ENCODE measurements at regions not wholly inside any gene's neighbourhood (a gene's known extent, or its start where the extent isn't known, plus 50 kb on each side); places are given as distances from the start of the nearest gene placed in this dataset.
"Not testable (repeated sequence)": the region's sequence is repeated elsewhere in the genome, so short reads cannot be mapped to it uniquely, and the experiment has no call there.

GRCh38 chr11:11718511-11718910 lies 96.7 kb upstream of the GALNT18 start:
- H3K27me3 Mint-ChIP-seq: peaks cover 14% of the 10 kb centered on the region
- H3K4me1 Mint-ChIP-seq: no peaks in the 10 kb centered on the region
- no peak overlapping the region for H3K4me3 Mint-ChIP-seq
- no peak for ATAC-seq (ENCODE audit: low read depth)
- peaks cover 16% of the 10 kb centered on the region for H3K9me3 Mint-ChIP-seq
- no peak for DNase-seq (ENCODE audit: low spot score in 2 of 2)
- peaks cover 4% of the 10 kb centered on the region for H3K36me3 Mint-ChIP-seq
- no peak overlapping the region for H3K27ac Mint-ChIP-seq

DNA sequence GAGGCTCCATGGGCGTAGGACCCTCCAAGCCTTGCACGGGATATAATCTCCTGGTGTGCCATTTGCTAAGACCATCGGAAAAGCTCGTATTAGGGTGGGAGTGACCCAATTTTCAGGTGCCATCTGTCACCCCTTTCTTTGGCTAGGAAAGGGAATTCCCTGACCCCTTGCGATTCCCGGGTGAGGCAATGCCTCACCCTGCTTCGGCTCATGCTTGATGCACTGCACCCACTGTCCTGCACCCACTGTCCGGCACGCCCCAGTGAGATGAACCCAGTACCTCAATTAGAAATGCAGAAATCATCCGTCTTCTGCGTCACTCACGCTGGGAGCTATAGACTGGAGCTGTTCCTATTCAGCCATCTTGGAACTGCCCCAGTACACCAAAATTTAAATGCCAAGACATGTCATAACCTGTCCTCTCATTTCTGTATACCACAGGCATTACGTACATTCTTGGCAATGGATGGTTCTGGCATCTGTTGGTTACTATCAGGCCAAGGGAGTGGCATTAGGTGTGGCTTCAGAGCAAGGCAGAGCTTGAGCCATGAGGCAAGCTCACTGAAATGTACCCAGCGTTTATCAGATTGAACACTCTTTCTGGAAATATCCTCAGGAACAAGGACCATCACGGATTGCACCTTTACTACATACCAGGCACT lies 95.4 kb upstream of the GALNT18 start:
- DNase-seq (ENCODE audit: low spot score in 2 of 2) (no peak), ATAC-seq (ENCODE audit: low read depth) (no peak)
- Mint-ChIP-seq H3K27me3 (peaks cover 11% of the 10 kb centered on the region), H3K4me1 (no peaks in the 10 kb centered on the region), H3K36me3 (peaks cover 4% of the 10 kb centered on the region), H3K27ac (no peak overlapping the region), H3K4me3 (no peak overlapping the region), H3K9me3 (peaks cover 12% of the 10 kb centered on the region)

GRCh38 chr11:11715075-11715474 lies 93.3 kb upstream of the GALNT18 start:
- not testable (repeated sequence) for ATAC-seq (ENCODE audit: low read depth); DNase-seq (ENCODE audit: low spot score in 2 of 2); H3K27ac Mint-ChIP-seq; H3K27me3 Mint-ChIP-seq; H3K4me3 Mint-ChIP-seq; H3K4me1 Mint-ChIP-seq; H3K36me3 Mint-ChIP-seq; H3K9me3 Mint-ChIP-seq

- Mint-ChIP-seq H3K4me1 (peaks cover 2% of the 10 kb centered on the region), H3K27me3 (peaks cover 9% of the 10 kb centered on the region), H3K27ac (no peak overlapping the region), H3K4me3 (no peak overlapping the region), H3K36me3 (peaks cover under 1% of the 10 kb centered on the region), H3K9me3 (peaks cover 7% of the 10 kb centered on the region)
- ATAC-seq (ENCODE audit: low read depth): no peak
- DNase-seq (ENCODE audit: low spot score in 2 of 2): no peak
These were observed 88.8 kb upstream of the GALNT18 start for GRCh38 chr11:11710556-11710955.

DNA sequence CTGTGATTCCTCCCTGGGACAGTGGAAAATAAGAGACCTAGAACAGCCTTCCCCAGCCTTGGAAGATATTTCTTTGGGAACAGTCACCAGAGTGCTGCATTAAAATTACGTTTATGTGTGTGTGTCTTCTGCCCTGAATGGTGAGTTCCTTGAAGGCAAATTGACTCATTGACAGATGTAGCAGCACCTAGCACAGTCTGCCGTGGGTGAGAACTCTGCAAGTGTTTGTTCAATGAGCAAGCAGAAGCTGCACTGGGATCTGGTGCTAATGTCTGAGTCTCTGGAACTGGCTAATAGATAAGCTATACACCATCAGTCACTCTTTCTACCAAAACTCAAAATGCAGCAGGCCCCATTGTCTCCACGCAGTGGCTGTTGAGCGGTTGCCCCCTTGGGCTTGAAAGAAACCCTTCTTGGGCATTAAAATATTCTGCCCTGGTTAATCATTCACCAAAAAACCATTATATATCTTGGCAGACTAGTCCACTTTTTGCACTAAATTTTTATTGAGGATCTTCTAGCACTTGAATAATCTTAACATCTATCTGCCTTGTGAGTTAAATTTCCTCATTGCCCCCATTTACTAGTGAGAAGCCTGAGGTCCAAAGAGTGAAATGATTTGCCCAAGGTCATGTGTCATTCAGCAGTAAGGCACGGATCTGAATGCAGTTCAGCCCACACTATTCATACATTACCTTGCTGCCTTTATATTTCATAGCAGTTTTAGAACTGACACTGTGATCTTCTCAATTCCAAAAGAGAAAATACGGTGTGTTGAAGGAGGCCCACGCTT lies 87.8 kb upstream of the GALNT18 start:
- Mint-ChIP-seq H3K36me3 (no peaks in the 10 kb centered on the region), H3K9me3 (peaks cover 4% of the 10 kb centered on the region), H3K27ac (no peak overlapping the region), H3K27me3 (peaks cover 10% of the 10 kb centered on the region), H3K4me1 (peaks cover 2% of the 10 kb centered on the region), H3K4me3 (no peak overlapping the region)
- ATAC-seq (ENCODE audit: low read depth) (no peak), DNase-seq (ENCODE audit: low spot score in 2 of 2) (no peak)

- ATAC-seq (ENCODE audit: low read depth): no peak
- no peak for DNase-seq (ENCODE audit: low spot score in 2 of 2)
- Mint-ChIP-seq H3K27ac (no peak overlapping the region), H3K36me3 (no peaks in the 10 kb centered on the region), H3K4me1 (peaks cover 2% of the 10 kb centered on the region), H3K4me3 (no peak overlapping the region), H3K9me3 (peaks cover 1% of the 10 kb centered on the region), H3K27me3 (peaks cover 12% of the 10 kb centered on the region)
These were observed 86.5 kb upstream of the GALNT18 start for GRCh38 chr11:11708256-11708655.

DNA sequence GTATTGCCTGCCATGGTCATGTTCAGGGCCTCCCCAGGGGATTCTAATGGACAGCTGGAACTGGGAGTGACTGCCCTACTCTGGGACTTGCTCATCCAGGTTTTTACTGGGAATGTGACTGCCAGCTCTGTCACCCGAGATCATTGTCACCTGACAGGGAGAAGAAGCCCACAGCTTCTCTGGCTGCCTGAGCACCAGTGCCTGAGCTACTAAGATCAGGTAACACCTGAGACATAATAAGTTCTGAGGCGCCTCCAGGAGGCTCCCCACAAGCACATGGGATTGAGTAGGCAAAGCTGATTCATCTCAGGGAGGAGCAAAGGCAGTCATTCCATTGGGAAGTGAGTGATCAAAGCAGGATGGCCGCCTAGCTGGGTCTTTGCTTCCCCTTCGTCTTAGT lies 84.2 kb upstream of the GALNT18 start:
- DNase-seq (ENCODE audit: low spot score in 2 of 2) (no peak), ATAC-seq (ENCODE audit: low read depth) (no peak)
- H3K4me1 Mint-ChIP-seq: peaks cover 2% of the 10 kb centered on the region
- H3K27me3 Mint-ChIP-seq: peaks cover 12% of the 10 kb centered on the region
- H3K36me3 Mint-ChIP-seq: no peaks in the 10 kb centered on the region
- H3K4me3 Mint-ChIP-seq: no peak overlapping the region
- H3K9me3 Mint-ChIP-seq: peaks cover 1% of the 10 kb centered on the region
- no peak overlapping the region for H3K27ac Mint-ChIP-seq

GRCh38 chr11:11703885-11704284 lies 82.1 kb upstream of the GALNT18 start:
- no peak overlapping the region for H3K27ac Mint-ChIP-seq
- H3K9me3 Mint-ChIP-seq: peaks cover 1% of the 10 kb centered on the region
- H3K27me3 Mint-ChIP-seq: peaks cover 15% of the 10 kb centered on the region
- no peak for ATAC-seq (ENCODE audit: low read depth)
- DNase-seq (ENCODE audit: low spot score in 2 of 2): no peak
- no peak overlapping the region for H3K4me3 Mint-ChIP-seq
- no peaks in the 10 kb centered on the region for H3K36me3 Mint-ChIP-seq
- no peaks in the 10 kb centered on the region for H3K4me1 Mint-ChIP-seq

DNA sequence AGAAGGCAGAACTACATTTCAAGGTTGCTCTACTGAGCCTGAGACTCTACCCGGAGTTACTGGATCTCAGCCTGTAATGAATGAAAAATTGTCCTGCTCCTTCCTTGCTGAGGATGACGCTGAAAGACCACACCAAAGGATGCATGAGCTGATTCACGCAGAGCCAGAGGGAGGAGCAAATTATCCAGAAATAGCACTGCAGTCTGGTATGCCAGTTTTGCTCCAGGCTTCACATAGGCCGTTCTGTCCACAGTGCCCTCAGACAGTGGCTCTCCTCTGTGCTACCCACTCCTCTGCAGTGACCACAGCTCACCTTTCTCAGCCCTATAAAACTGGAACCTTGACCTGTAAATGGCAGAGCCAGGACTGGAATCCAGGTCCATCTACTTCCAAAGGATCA lies 79.3 kb upstream of the GALNT18 start:
- Mint-ChIP-seq H3K36me3 (no peaks in the 10 kb centered on the region), H3K27me3 (peaks cover 9% of the 10 kb centered on the region), H3K27ac (no peak overlapping the region), H3K4me1 (no peaks in the 10 kb centered on the region), H3K9me3 (peaks cover 3% of the 10 kb centered on the region), H3K4me3 (no peak overlapping the region)
- ATAC-seq (ENCODE audit: low read depth) (no peak), DNase-seq (ENCODE audit: low spot score in 2 of 2) (no peak)

- Mint-ChIP-seq H3K4me3 (no peak overlapping the region), H3K9me3 (peaks cover 7% of the 10 kb centered on the region), H3K4me1 (no peaks in the 10 kb centered on the region), H3K27me3 (peaks cover 5% of the 10 kb centered on the region), H3K27ac (no peak overlapping the region), H3K36me3 (no peaks in the 10 kb centered on the region)
- ATAC-seq (ENCODE audit: low read depth) (no peak), DNase-seq (ENCODE audit: low spot score in 2 of 2) (no peak)
These were observed 76.0 kb upstream of the GALNT18 start for GRCh38 chr11:11697796-11698195.

DNA sequence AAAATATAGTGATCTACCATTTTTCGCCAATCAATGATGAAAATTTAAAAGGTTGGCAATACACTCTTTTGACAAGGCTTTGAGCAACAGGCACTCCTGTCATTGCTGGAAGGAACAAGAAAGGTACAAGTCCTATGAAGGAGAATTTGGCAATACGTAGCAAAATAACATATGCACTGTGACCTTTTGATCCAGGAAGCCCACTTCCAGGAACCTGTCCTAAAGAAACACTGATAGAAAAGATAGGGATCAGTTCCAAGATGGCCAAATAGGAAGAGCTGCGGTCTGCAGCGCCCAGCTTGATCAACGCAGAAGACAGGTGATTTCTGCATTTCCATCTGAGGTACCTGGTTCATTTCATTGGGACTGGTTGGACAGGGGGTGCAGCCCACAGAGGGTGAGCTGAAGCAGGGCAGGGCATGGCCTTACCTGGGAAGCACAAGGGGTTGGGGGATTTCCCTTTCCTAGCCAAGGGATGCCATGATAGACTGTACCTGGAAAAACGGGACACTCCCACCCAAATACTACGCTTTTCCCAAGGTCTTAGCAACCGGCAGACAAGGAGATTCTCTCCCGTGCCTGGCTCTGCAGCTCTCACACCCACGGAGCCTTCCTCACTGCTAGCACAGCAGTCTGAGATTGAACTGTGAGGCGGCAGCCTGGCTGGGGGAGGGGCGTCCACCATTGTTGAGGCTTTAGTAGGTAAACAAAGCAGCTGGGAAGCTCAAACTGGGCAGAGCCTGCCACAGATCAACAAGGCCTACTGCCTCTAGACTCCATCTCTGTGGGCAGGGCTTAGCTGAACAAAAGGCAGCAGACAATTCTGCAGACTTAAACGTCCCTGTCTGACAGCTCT lies 69.7 kb upstream of the GALNT18 start:
- Mint-ChIP-seq H3K4me3 (no peak overlapping the region), H3K4me1 (no peaks in the 10 kb centered on the region), H3K36me3 (no peaks in the 10 kb centered on the region), H3K27ac (no peak overlapping the region), H3K9me3 (peaks cover 7% of the 10 kb centered on the region), H3K27me3 (peaks cover 11% of the 10 kb centered on the region)
- DNase-seq (ENCODE audit: low spot score in 2 of 2) (no peak), ATAC-seq (ENCODE audit: low read depth) (no peak)

GRCh38 chr11:11681536-11681935 lies 59.7 kb upstream of the GALNT18 start:
- Mint-ChIP-seq H3K36me3 (no peaks in the 10 kb centered on the region), H3K9me3 (peaks cover 9% of the 10 kb centered on the region), H3K27ac (no peak overlapping the region), H3K4me3 (no peak overlapping the region), H3K4me1 (no peaks in the 10 kb centered on the region), H3K27me3 (peaks cover 12% of the 10 kb centered on the region)
- DNase-seq (ENCODE audit: low spot score in 2 of 2) (no peak), ATAC-seq (ENCODE audit: low read depth) (no peak)

DNA sequence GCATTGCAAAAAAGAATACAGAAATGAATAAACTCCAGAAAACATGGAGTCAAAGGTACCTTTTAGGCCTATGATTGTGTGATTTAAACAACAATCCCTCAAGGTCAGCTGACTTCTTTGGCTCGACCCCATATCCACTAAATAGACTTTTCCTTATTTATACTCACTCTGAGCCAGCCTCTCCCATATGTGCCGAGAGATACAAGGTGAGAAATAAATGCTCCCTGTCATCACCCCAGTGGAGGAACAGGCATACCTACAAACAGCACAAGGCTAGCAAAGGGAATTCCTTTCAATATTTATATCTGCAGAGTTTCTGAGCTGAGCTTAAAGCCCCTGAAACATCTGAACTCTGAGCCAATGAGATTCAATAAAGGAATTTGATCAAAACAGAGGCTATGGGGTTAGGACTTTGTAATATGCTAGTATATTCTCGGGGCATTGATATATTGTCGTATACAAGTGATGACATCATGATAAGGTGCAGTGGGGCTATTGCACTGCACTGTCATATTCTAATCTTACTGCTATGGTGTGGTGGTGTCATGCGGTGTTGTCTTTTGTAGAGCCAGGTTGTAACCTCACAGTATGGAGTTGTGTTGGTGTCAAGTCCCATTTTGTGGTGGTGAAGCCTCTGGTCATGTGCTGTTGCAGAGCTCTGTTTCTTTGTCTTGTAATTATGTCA lies 56.0 kb upstream of the GALNT18 start:
- peaks cover 2% of the 10 kb centered on the region for H3K9me3 Mint-ChIP-seq
- ATAC-seq (ENCODE audit: low read depth): no peak
- H3K36me3 Mint-ChIP-seq: no peaks in the 10 kb centered on the region
- peaks cover 15% of the 10 kb centered on the region for H3K27me3 Mint-ChIP-seq
- no peak for DNase-seq (ENCODE audit: low spot score in 2 of 2)
- no peak overlapping the region for H3K4me3 Mint-ChIP-seq
- no peak overlapping the region for H3K27ac Mint-ChIP-seq
- H3K4me1 Mint-ChIP-seq: no peaks in the 10 kb centered on the region

Data from memory B cell (primary cell).